ENCODE measurements at regions not wholly inside any gene's neighbourhood (a gene's known extent, or its start where the extent isn't known, plus 50 kb on each side); places are given as distances from the start of the nearest gene placed in this dataset.

GRCh38 chr12:74614426-74614825 lies 76.8 kb downstream of the ATXN7L3B start:
- intact Hi-C loops (cut with DNase I; ENCODE audit: low total_unique reads), result no loop called here
- TF ChIP-seq, protein P1, sequence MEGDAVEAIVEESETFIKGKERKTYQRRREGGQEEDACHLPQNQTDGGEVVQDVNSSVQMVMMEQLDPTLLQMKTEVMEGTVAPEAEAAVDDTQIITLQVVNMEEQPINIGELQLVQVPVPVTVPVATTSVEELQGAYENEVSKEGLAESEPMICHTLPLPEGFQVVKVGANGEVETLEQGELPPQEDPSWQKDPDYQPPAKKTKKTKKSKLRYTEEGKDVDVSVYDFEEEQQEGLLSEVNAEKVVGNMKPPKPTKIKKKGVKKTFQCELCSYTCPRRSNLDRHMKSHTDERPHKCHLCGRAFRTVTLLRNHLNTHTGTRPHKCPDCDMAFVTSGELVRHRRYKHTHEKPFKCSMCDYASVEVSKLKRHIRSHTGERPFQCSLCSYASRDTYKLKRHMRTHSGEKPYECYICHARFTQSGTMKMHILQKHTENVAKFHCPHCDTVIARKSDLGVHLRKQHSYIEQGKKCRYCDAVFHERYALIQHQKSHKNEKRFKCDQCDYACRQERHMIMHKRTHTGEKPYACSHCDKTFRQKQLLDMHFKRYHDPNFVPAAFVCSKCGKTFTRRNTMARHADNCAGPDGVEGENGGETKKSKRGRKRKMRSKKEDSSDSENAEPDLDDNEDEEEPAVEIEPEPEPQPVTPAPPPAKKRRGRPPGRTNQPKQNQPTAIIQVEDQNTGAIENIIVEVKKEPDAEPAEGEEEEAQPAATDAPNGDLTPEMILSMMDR (IDR thresholded peaks at IDR 0.05), result no peak
- TF ChIP-seq POLR2A (IDR thresholded peaks at IDR 0.05), result no peak

GRCh38 chr12:74619084-74619483 lies 81.4 kb downstream of the ATXN7L3B start:
- intact Hi-C loops (cut with DNase I; ENCODE audit: low total_unique reads), result no loop called here
- 60 to 61% methylated on average over 2 of the region's 2 CpGs for WGBS, 2 donors
- no peak for TF ChIP-seq POLR2A (IDR thresholded peaks at IDR 0.05)
- TF ChIP-seq, protein P1 (IDR thresholded peaks at IDR 0.05), result no peak
- H3K4me3 ChIP-seq (ENCODE audit: low read depth, poor library complexity, severe bottlenecking), result no peak overlapping the region
- peak in 1 of 2 donors; percentile 59 for DNase-seq (ENCODE audit: low spot score in 2 of 2)

More at GRCh38 chr12:74614426-74614825, 76.8 kb downstream of the ATXN7L3B start:
- H3K4me3 ChIP-seq (ENCODE audit: low read depth, poor library complexity, severe bottlenecking), result no peak overlapping the region
- no peak for DNase-seq (ENCODE audit: low spot score in 2 of 2)

DNA sequence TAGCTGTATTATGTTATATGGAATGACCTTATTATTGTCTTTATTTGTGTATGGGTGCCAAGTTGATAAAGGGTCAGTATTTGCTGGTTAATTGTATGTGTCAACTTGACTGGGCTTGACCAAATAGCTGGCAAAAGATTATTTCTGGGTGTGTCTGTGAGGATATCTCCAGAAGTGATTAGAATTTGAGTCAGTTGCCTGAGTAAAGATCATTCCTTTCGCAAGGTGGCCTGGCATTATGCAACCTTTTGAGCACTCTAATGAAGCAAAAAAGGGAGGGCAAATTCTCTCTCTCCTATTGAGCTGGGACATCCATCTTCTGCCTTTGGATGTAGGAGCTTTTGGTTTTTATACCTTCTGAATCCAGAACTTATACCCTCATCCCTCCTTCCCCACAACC lies 82.2 kb downstream of the ATXN7L3B start:
- H3K4me3 ChIP-seq (ENCODE audit: low read depth, poor library complexity, severe bottlenecking), result no peak overlapping the region
- no peak for DNase-seq (ENCODE audit: low spot score in 2 of 2)
- intact Hi-C loops (cut with DNase I; ENCODE audit: low total_unique reads), result no loop called here
- 79 to 88% methylated on average over 1 of the region's 1 CpG for WGBS, 2 donors
- TF ChIP-seq POLR2A (IDR thresholded peaks at IDR 0.05), result no peak
- TF ChIP-seq, protein P1 (IDR thresholded peaks at IDR 0.05), result no peak

- no peak overlapping the region for H3K4me3 ChIP-seq (ENCODE audit: low read depth, poor library complexity, severe bottlenecking)
- TF ChIP-seq, protein P1 (IDR thresholded peaks at IDR 0.05), result no peak
- TF ChIP-seq POLR2A (IDR thresholded peaks at IDR 0.05), result no peak
- 42 to 44% methylated on average over 2 of the region's 2 CpGs for WGBS, 2 donors
- intact Hi-C loops (cut with DNase I; ENCODE audit: low total_unique reads), result no loop called here
- no peak for DNase-seq (ENCODE audit: low spot score in 2 of 2)
Measured at GRCh38 chr12:74620921-74621320, 83.3 kb downstream of the ATXN7L3B start.

GRCh38 chr12:74624201-74624600 lies 86.6 kb downstream of the ATXN7L3B start:
- WGBS, 2 donors, result 58 to 73% methylated on average over 3 of the region's 3 CpGs

GRCh38 chr12:74626397-74626796 lies 88.8 kb downstream of the ATXN7L3B start:
- TF ChIP-seq POLR2A (IDR thresholded peaks at IDR 0.05), result no peak
- TF ChIP-seq, protein P1 (IDR thresholded peaks at IDR 0.05), result no peak

More at GRCh38 chr12:74624201-74624600, 86.6 kb downstream of the ATXN7L3B start:
- intact Hi-C loops (cut with DNase I; ENCODE audit: low total_unique reads), result no loop called here
- H3K4me3 ChIP-seq (ENCODE audit: low read depth, poor library complexity, severe bottlenecking), result no peak overlapping the region
- DNase-seq (ENCODE audit: low spot score in 2 of 2), result no peak
- TF ChIP-seq, protein P1 (IDR thresholded peaks at IDR 0.05), result no peak
- no peak for TF ChIP-seq POLR2A (IDR thresholded peaks at IDR 0.05)

More at GRCh38 chr12:74626397-74626796, 88.8 kb downstream of the ATXN7L3B start:
- H3K4me3 ChIP-seq (ENCODE audit: low read depth, poor library complexity, severe bottlenecking), result no peak overlapping the region
- intact Hi-C loops (cut with DNase I; ENCODE audit: low total_unique reads), result no loop called here
- no peak for DNase-seq (ENCODE audit: low spot score in 2 of 2)
